GM23248 (cell line): ENCODE measurements at regions not wholly inside any gene's neighbourhood (a gene's known extent, or its start where the extent isn't known, plus 50 kb on each side); places are given as distances from the start of the nearest gene placed in this dataset.

Experiments used
- DNase-seq: peaks from one replicate; pipeline ENCODE4 v3.0.0-alpha.2; 2015
- H2AFZ ChIP-seq: fragments of 200-600 bp; sonication (generic); 2 replicates; pipeline ENCODE4 v1.6.1; 2016; ENCODE audit warnings: antibody characterized with exemption
- H3F3A ChIP-seq: fragments of 200-600 bp; sonication (generic); 2 replicates; pipeline ENCODE4 v1.6.1; 2016; ENCODE audit warnings: mild to moderate bottlenecking, antibody characterized with exemption, mixed run types; ENCODE audit not compliant: insufficient read depth
- H3K27ac ChIP-seq: fragments of 200-600 bp; sonication (generic); 2 replicates; pipeline ENCODE4 v1.5.1; 2016; ENCODE audit warnings: mild to moderate bottlenecking
- H3K27me3 ChIP-seq: fragments of 200-600 bp; sonication (generic); replicated peaks from 2 replicates; pipeline ENCODE4 v1.6.1; 2016; ENCODE audit warnings: mild to moderate bottlenecking; ENCODE audit not compliant: insufficient read depth
- H3K36me3 ChIP-seq: fragments of 200-600 bp; sonication (generic); 2 replicates; pipeline ENCODE4 v1.6.1; 2016; ENCODE audit warnings: low read depth, mild to moderate bottlenecking
- H3K4me1 ChIP-seq: fragments of 200-600 bp; sonication (generic); 2 replicates; pipeline ENCODE4 v1.6.1; 2016; ENCODE audit warnings: mild to moderate bottlenecking; ENCODE audit not compliant: insufficient read depth
- H3K4me2 ChIP-seq: fragments of 200-600 bp; sonication (generic); one replicate; pipeline ENCODE4 v1.6.1; 2016; ENCODE audit warnings: mild to moderate bottlenecking; ENCODE audit not compliant: unreplicated experiment
- H3K4me3 ChIP-seq: fragments of 200-600 bp; sonication (generic); 2 replicates; pipeline ENCODE4 v1.5.1; 2016; ENCODE audit warnings: mild to moderate bottlenecking
- H3K79me2 ChIP-seq: fragments of 200-600 bp; sonication (generic); 2 replicates; pipeline ENCODE4 v1.6.1; 2016; ENCODE audit warnings: mild to moderate bottlenecking; ENCODE audit not compliant: insufficient read depth
- H3K9ac ChIP-seq: fragments of 200-600 bp; sonication (generic); 2 replicates; pipeline ENCODE4 v1.6.1; 2016; ENCODE audit warnings: mild to moderate bottlenecking
- H3K9me2 ChIP-seq: fragments of 200-600 bp; sonication (generic); 2 replicates; pipeline ENCODE4 v1.6.1; 2016; ENCODE audit warnings: mixed run types, mild to moderate bottlenecking, moderate library complexity; ENCODE audit not compliant: insufficient read depth
- H3K9me3 ChIP-seq: fragments of 200-600 bp; sonication (generic); one replicate; pipeline ENCODE4 v1.6.1; 2017; ENCODE audit warnings: low read depth
- H4K20me1 ChIP-seq: fragments of 200-600 bp; sonication (generic); 2 replicates; pipeline ENCODE4 v1.6.0; 2016; ENCODE audit not compliant: insufficient read depth
- EZH2 ChIP-seq: fragments of 200-600 bp; sonication (generic); IDR thresholded peaks from 2 replicates; pipeline ENCODE4 v1.6.1; 2018; ENCODE audit warnings: antibody characterized with exemption, mild to moderate bottlenecking; ENCODE audit not compliant: insufficient read depth, poor library complexity, severe bottlenecking
- EZH2phosphoT487 ChIP-seq: fragments of 200-600 bp; sonication (generic); IDR thresholded peaks from 2 replicates; pipeline ENCODE4 v1.6.1; 2018; ENCODE audit warnings: antibody characterized with exemption, moderate library complexity, mild to moderate bottlenecking, low read depth; ENCODE audit not compliant: insufficient read depth
- whole genome bisulfite sequencing, 2 experiments: methylation state at CpG; one replicate each; pipeline ENCODE4 v1.1.6; 2015 to 2017; ENCODE audit warnings: low lambda C conversion rate in 2 of 2, low coverage in 1 of 2; ENCODE audit errors: missing lambda C conversion rate in 2 of 2; 5-methylcytosine and 5-hydroxymethylcytosine counted together
- in situ Hi-C: fragments of 300-500 bp; cut with MboI; formaldehyde crosslinking; loops from 2 replicates; pipeline ENCODE4 v1.15.0; 2020

DNA sequence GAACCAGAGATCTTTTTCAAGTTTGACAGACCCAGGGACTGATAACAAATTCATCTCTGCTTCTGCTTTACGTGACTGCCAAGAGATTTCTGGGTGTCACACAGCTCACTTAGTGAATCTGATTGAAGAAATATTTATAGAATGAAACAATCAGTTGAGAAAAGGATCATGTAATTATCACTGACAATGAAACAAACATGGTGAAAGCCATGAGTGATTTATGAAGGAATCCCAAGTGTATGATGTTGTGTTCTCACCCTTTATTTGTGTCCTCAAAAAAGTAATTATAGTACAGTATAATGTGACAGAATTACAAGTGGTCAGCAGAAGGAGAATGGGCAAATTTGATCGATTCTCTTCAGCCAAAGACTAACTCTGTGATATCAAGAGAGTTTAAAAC is 177.3 kb downstream of the BMP4 start:
- in situ Hi-C loops: no loop called here
- H3F3A ChIP-seq: no peaks in the 10 kb centered on the region
- no peak overlapping the region for H3K27ac ChIP-seq
- H2AFZ ChIP-seq: no peak overlapping the region
- no peaks in the 10 kb centered on the region for H4K20me1 ChIP-seq
- H3K4me3 ChIP-seq: no peak overlapping the region
- WGBS, 2 experiments: 27 to 38% methylated on average over 2 of the region's 2 CpGs
- H3K36me3 ChIP-seq: no peaks in the 10 kb centered on the region
- no peaks in the 10 kb centered on the region for H3K4me1 ChIP-seq
- H3K79me2 ChIP-seq: no peaks in the 10 kb centered on the region
- no peak for TF ChIP-seq EZH2
- no peak for TF ChIP-seq EZH2phosphoT487
- H3K9me3 ChIP-seq: no peaks in the 10 kb centered on the region
- no peaks in the 10 kb centered on the region for H3K9me2 ChIP-seq
- DNase-seq: no peak
- H3K9ac ChIP-seq: no peak overlapping the region
- no peaks in the 10 kb centered on the region; the same call in 1 of the 2 replicates for H3K27me3 ChIP-seq
- H3K4me2 ChIP-seq: no peak overlapping the region

DNA sequence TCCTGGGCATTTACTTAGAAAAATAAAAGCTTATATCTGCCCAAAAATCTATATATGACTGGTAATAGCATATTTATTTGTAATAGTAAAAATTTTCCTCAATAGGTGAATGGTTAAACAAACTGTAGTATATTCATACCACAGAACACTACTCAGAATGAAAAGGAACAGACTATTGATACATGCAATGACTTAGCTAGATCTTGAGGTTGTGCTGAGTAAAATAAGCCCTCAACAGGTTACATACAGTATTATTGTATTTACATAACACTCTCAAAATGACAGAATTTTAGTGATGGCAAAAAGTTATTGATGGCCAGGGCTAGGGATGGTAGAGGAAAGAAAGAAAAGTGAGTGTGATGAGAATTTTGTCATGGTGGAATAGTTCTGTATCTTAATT is 178.4 kb downstream of the BMP4 start:
- Histone ChIP-seq H3K9me3 (no peaks in the 10 kb centered on the region), H3K4me2 (no peak overlapping the region), H3F3A (no peaks in the 10 kb centered on the region), H3K9ac (no peak overlapping the region), H2AFZ (no peak overlapping the region), H4K20me1 (no peaks in the 10 kb centered on the region), H3K79me2 (no peaks in the 10 kb centered on the region), H3K9me2 (no peaks in the 10 kb centered on the region), H3K4me1 (no peaks in the 10 kb centered on the region), H3K27me3 (no peaks in the 10 kb centered on the region; the same call in 1 of the 2 replicates), H3K36me3 (no peaks in the 10 kb centered on the region), H3K27ac (no peak overlapping the region), H3K4me3 (no peak overlapping the region)
- no peak for DNase-seq
- in situ Hi-C loops: no loop called here
- TF ChIP-seq EZH2phosphoT487: no peak
- TF ChIP-seq EZH2: no peak

DNA sequence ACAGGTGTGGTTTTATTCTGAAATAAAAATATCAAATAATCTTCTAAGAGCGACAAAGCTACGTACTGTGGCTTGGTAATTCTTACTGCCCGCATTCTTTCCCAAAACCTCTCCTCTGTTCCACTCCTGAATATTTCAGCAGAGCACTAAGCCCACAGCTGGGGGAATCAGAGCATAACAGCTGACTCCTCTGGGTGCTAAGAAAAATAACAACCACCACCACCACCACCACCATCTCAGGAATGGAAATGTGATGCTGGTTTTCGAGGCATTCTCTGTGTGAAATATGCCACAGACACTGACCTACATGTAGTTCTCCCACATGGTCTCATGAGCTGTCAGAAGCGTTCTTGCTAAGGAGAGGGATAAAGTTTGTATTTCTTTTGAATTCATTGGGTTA is 183.7 kb downstream of the BMP4 start:
- H3K27me3 ChIP-seq: peaks cover 12% of the 10 kb centered on the region
- no peak overlapping the region for H3K9ac ChIP-seq
- H4K20me1 ChIP-seq: no peaks in the 10 kb centered on the region
- in situ Hi-C loops: no loop called here
- 49 to 56% methylated on average over 5 of the region's 5 CpGs for WGBS, 2 experiments
- no peak overlapping the region for H3K4me3 ChIP-seq
- H3K36me3 ChIP-seq: no peaks in the 10 kb centered on the region
- H3K79me2 ChIP-seq: no peaks in the 10 kb centered on the region
- H2AFZ ChIP-seq: no peak overlapping the region
- H3K4me2 ChIP-seq: no peak overlapping the region
- no peaks in the 10 kb centered on the region for H3K9me2 ChIP-seq
- no peak for TF ChIP-seq EZH2phosphoT487
- no peak for TF ChIP-seq EZH2
- DNase-seq: no peak
- H3K9me3 ChIP-seq: no peaks in the 10 kb centered on the region
- no peak overlapping the region for H3K27ac ChIP-seq
- no peaks in the 10 kb centered on the region for H3K4me1 ChIP-seq
- H3F3A ChIP-seq: no peaks in the 10 kb centered on the region

DNA sequence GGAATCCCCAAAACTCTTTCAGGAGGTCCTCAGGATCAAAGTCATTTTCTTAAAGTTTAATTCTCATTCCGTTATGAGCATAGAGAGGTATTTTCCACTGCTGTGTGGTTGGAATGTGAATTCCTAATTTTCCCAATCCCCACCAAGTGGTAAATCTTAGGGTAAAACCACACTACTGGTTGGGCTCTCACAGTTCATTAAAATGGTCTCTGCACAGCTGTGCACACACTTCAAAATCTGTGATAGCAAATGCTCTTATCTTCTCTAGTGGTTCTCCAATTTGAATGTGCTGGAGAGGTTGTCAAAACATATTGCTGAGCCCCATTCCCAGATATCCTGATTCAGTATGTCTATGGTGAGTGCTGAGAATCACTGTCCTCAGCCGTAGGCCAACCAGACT is 189.1 kb downstream of the BMP4 start:
- Histone ChIP-seq H3K4me2 (no peak overlapping the region), H3K4me1 (no peaks in the 10 kb centered on the region), H4K20me1 (no peaks in the 10 kb centered on the region), H3K27ac (no peak overlapping the region), H3K9ac (no peak overlapping the region), H3K79me2 (no peaks in the 10 kb centered on the region), H3K27me3 (peaks cover 12% of the 10 kb centered on the region), H3K9me3 (no peaks in the 10 kb centered on the region), H3K36me3 (no peaks in the 10 kb centered on the region), H3F3A (no peaks in the 10 kb centered on the region), H2AFZ (no peak overlapping the region), H3K9me2 (no peaks in the 10 kb centered on the region), H3K4me3 (no peak overlapping the region)
- TF ChIP-seq EZH2phosphoT487: no peak
- TF ChIP-seq EZH2: no peak
- in situ Hi-C loops: no loop called here
- no peak for DNase-seq
- 29% methylated on average over 2 of the region's 2 CpGs for WGBS, 2 experiments

DNA sequence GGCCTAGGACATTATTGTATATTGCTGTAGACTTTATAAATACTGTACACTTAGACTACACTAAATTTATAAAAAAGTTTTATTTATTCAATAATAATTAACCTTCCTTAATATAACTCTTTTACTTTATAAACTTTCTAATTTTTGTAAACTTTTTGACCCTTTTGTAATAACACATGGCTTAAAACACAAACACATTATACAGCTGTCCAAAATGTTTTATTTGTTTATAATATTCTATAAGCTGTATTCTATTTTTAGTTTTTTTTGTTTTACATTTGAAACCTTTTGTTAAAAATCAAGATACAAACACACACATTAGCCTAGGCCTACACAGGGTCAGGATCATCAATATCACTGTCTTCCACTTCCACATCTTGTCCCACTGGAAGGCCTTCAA is 190.0 kb downstream of the BMP4 start:
- DNase-seq: no peak
- Histone ChIP-seq H2AFZ (no peak overlapping the region), H3K9me2 (no peaks in the 10 kb centered on the region), H3K36me3 (no peaks in the 10 kb centered on the region), H3K79me2 (no peaks in the 10 kb centered on the region), H3K27me3 (peaks cover 12% of the 10 kb centered on the region), H3K9ac (no peak overlapping the region), H3F3A (no peaks in the 10 kb centered on the region), H3K4me3 (no peak overlapping the region), H3K4me1 (no peaks in the 10 kb centered on the region), H3K4me2 (no peak overlapping the region), H4K20me1 (no peaks in the 10 kb centered on the region), H3K27ac (no peak overlapping the region), H3K9me3 (no peaks in the 10 kb centered on the region)
- TF ChIP-seq EZH2phosphoT487 (no peak), EZH2 (no peak)
- in situ Hi-C loops: no loop called here
